Skeletal muscle cell (primary cell): ENCODE measurements at regions not wholly inside any gene's neighbourhood (a gene's known extent, or its start where the extent isn't known, plus 50 kb on each side); places are given as distances from the start of the nearest gene placed in this dataset.

Experiments used
- DNase-seq: peaks from one replicate; pipeline ENCODE4 v3.0.0-alpha.2; 2010; ENCODE audit warnings: low read depth
- H3K4me3 ChIP-seq: 2 replicates; pipeline ENCODE4 v1.5.1; 2011; ENCODE audit warnings: low read depth, mild to moderate bottlenecking, control low read depth, low read length, moderate library complexity

DNA sequence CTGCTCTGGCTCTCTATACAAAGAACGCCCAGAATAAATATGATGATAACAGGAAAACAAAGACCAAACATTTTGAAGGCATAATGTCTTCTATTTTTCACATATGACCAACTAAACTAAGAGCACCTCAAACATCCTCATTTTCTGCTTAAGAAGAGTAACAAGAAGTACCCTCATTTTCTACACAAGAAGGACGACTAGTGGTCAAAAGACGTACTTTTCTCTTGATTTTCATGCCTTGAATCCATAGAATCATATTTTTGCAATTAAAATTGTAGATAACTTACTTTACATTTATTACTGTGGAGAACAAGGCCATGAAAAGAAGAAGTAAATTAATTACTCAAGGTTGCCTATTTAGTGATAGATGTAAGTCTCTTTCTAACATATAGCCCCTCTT, 358.6 kb downstream of the DUSP6 start:
- DNase-seq = peak; percentile 39
- H3K4me3 ChIP-seq = no peak overlapping the region

DNA sequence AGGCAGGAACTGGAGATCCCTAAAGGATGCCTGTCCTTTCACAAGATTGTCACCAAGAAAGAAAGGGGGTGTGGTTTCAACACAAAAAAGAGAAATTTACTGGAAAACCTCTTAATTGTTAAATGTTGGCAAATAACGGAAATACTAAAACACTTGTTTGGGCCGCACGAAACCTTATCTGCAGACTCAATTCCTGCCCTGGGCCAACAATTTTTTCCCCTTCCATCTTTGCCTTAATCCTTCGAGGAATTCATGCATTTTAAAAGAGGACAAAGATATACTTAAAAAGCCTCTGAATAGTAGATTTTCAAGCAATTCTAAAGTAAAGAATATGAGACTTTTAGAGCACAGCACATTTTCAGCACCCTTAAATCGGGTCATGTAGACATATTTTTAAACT, 366.2 kb downstream of the DUSP6 start:
- no peak for DNase-seq
- H3K4me3 ChIP-seq = no peak overlapping the region

DNA sequence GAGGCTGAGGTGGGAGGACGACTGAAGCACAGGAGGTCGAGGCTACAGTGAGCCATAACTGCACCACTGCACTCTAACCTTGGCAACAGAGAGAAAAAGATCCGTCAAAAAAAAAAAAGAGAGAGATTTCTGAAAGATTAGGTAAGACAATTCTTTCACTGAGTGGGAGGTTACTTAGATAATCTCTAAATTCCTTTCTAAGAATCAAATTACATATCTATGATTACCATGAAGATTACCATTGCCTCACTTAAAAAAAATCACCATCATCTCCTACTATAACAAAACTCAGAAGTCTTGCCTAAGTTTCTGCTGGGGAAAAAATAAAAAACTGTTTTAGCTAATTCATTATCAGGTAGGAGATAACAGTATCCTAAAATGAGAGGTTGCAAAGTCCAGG, 366.7 kb downstream of the DUSP6 start:
- no peak for DNase-seq
- H3K4me3 ChIP-seq = no peak overlapping the region

DNA sequence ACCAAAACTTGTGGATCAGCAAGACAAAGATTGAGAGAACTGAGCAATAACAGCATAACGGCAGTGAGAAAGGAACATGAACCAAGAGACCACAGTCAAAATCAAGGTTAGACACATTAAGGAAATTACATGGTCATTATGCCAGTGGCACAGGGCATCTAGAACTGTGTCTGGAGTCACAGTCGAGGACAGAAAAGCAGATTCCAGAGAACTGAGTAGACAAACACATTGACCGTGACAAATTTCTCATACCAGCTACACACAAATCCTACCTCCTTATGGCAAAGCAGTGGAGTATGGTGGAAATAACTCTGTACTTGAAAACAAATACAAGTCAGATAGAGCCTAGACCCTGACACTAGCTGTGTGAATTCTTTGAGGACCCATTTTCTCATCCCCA, 367.3 kb downstream of the DUSP6 start:
- no peak overlapping the region for H3K4me3 ChIP-seq
- DNase-seq = no peak

DNA sequence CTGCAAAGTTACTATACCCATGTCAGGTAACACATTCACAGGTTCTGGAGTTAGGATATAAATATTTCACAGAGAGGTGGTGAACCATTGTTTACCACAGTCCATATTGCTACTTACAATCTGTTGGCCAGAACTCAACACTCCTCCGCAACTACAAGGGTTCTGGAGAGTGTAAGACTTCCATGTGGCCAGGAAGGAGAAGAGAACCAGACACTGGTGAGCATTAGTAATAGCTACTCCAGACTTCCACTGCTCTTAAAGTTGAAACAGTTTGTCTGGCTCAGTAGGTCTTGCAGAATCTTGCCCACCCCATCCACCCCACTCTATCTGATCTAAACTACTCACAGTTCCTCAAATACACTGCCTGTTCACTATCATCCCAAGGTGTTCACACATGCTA, 369.6 kb downstream of the DUSP6 start:
- no peak for DNase-seq
- H3K4me3 ChIP-seq = no peak overlapping the region

DNA sequence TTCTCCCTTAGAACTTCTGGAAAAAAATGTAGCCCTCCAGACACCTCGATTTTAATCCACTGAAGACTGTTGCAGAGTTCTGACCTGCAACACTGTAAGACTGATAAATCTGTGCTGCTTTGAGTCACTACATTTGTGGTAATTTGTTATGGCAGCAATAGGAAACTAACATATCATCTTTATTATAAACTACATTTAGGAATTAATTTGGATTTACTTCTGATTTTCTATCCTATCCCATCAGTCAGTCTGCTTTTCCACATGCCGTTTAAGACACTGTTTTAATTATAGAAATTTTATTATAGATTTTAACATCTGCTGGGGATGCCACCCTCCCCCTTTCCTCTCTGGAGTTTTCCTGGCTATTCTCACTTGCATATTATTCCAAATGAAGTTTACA, 375.2 kb downstream of the DUSP6 start:
- DNase-seq = no peak
- no peak overlapping the region for H3K4me3 ChIP-seq

DNA sequence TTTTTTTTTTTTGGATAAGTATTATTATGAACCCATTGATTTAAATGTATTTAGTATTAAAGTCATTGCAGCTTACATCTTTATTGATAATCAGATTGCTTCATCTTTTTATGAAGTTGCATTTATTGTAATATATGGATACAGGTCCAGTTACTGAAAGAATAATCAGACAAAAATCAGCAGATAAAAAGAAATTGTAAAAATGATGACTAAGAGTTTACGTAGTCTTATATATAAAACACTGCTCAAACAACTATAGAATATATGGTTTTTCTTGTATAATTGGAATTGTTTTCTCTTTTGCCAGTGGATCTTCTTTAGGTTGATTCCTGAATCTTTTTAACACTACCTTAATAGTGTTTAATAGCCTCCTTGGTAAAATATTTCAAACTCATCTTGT, 378.3 kb downstream of the DUSP6 start:
- H3K4me3 ChIP-seq = no peak overlapping the region
- no peak for DNase-seq

DNA sequence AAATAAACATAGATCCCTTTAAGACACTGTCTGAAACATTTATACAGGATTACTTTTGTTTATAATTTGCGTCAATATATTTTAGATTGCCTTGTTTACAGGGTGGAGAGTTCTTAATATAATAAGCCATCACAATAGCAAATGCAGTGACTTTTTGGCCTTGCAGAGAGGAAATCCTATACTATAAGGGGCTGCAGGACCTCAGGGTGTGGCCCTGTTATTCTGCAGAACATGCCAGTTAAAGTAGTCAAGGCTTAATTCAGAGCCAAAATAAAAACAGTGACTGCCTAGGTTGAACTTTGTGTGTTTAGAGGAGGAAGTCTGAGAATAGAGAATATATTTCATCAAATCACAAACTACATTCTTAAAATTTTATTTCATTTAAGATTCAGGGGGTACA, 381.6 kb downstream of the DUSP6 start:
- no peak for DNase-seq
- H3K4me3 ChIP-seq = no peak overlapping the region

DNA sequence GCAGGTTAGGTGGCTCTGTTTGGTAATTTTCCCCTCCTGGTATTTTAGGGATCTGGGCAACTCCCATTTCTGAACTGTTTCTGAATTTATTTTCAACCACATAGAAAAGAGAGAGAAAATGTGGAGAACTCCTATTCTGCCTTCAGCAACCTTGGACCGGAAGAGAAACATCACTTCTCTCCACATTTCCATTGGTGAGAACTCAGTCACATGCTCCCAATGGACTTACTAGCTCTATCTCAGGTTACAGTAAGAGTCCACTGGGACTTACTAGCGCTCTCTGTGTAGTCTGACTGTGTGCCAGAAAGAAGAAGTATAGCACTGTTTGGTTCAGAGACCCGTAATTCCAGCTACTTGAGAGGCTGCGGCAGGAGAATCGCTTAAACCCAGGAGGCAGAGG, 383.2 kb downstream of the DUSP6 start:
- H3K4me3 ChIP-seq = no peak overlapping the region
- no peak for DNase-seq

DNA sequence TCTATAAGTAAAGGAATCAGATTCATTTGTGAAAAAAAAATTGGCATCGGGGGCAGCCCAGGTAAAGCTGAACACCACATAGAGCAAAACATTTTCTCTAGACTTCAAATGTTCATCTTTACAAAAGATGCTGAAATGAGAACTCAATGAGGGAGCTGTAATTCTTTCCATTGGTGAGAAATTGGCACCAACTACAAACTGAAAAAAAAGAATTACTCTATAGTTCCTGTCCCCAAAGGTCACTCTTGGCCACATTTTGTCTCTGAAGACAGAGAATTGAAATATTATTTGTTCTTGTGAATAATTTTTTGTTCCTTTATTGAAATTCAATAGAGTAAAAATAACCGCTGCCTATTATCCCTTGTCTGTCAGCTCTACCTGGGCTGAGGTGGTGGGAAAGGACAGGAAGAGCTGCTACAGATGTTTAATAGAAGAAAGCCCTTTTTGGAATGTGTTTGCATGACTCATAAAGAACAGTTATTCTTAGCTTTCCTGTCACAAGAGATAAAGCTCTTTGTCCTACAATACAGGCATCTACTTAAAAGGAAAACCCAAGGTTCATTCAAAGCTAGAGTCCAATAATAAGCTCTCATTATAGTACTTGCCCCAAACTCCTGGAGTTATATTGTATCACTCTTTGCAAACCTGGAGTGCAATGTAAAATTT, 380.1 kb upstream of the KITLG start:
- no peak for DNase-seq
- H3K4me3 ChIP-seq = no peak overlapping the region

DNA sequence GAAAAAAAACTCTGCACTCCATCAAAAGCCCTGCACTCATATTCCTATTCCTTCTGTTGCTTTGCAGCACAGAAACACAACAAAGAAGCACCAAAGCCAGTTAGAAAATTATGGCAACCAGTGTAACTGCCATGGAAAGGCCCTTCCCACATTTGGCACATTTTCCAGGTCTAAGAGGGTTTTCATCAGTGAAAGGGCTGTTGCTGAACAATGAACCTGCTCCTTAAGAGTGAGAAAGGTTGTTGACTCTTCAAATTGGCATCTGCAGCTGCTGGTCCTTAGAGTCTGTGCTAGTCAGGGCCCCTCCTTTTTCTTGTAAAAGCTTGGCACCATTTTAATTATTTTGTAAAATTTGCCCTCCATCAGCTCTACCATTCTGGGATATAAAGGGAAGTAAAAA, 378.7 kb upstream of the KITLG start:
- no peak overlapping the region for H3K4me3 ChIP-seq
- no peak for DNase-seq

DNA sequence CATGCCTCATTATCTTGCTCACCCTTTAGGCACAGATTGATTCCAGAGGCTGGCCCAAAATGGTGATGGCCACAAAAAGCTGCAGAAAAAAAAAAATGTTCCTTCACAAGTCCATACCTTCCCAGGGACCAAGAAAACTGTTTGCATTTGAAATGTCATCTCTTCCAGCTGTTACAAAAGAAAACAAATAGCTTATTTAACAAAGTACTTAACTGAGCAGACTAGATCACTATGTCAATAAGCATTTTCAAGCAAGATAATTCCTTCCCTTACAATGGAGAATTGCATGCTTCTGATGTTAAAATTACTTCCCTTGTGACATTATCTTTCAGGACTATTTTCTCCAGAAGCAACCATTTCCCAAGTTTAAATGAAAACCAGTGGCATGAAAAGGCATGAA, 377.9 kb upstream of the KITLG start:
- DNase-seq = no peak
- no peak overlapping the region for H3K4me3 ChIP-seq

DNA sequence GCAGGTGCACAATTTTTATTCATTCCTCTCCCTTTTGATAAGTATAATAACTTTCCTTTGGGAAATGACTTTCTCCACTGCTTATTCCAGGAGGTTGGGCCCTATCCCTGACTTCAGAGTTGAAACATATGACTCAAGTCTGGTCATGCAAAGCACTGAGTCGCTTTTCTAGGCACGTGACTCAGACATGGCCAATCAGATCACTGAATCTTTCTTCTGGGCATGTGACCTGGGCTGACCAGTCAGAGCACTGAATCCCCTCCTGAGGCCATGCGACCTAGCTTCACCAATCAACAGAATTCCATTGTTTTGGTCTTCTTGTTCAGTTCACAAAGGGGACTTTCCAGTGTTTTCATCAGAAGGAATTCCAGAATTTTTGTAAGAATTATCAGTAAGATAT, 377.1 kb upstream of the KITLG start:
- no peak overlapping the region for H3K4me3 ChIP-seq
- no peak for DNase-seq

DNA sequence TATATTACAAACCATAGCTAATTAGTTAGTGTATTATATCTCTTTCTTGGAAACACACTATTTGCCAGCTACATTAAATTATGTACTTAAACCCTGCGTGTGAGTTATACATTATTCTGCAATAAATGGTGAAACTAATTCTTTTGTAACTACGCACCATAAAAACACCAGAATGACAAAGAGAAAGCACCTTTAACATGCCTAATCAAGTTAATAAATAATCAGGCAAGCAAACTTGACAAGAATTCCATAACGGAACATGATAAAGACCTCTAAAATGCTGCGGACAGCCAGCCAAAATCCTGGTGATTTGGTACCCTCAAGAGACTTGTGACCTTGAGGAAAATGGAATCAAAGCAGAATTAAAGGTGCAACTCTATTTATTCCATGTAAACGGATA, 375.3 kb upstream of the KITLG start:
- no peak for DNase-seq

DNA sequence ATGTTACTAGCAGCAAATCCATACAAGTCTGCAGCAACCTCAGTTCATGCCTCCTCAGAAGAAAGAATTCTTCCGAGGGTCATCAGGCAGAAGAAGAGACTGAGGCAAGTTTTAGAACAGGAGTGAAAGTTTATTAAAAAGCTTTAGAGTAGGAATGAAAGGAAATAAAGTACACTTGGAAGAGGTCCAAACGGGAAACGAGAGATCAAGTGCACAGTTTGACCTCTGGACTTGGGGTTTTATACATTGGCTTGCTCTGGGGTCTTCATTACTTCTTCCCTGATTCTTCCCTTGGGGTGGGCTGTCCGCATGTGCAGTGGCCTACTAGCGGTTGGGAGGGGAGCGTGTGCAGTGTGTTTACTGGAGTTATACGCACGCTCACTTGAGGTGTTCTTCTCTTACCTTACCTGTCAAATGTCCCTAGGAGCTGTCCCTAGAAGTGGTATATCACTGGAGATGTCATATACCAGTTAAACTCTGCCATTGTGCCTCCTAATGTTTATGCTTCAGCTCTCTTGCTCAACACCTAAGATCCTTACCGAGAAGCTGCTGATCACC, 372.8 kb upstream of the KITLG start:
- DNase-seq = no peak
- no peak overlapping the region for H3K4me3 ChIP-seq

More for the DNA sequence above, 375.3 kb upstream of the KITLG start:
- H3K4me3 ChIP-seq = no peak overlapping the region

DNA sequence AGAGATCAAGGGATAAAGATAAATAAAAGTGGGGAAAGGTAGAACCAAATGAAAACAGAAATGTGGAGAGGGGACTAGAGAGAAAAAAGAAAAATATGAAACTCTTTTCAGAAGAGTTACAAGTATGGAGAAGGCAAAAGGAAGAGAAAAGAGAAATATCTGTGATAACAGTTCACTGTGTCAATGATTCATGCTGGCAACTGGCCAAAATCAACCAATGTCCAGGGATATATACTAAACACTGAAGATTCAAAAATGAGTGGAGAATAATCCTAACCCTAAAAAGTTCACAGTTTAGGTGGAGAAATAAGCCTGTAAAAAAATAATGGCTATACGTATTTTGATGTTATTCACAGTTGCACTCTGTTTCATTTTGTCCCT, 372.3 kb upstream of the KITLG start:
- H3K4me3 ChIP-seq = no peak overlapping the region
- no peak for DNase-seq

DNA sequence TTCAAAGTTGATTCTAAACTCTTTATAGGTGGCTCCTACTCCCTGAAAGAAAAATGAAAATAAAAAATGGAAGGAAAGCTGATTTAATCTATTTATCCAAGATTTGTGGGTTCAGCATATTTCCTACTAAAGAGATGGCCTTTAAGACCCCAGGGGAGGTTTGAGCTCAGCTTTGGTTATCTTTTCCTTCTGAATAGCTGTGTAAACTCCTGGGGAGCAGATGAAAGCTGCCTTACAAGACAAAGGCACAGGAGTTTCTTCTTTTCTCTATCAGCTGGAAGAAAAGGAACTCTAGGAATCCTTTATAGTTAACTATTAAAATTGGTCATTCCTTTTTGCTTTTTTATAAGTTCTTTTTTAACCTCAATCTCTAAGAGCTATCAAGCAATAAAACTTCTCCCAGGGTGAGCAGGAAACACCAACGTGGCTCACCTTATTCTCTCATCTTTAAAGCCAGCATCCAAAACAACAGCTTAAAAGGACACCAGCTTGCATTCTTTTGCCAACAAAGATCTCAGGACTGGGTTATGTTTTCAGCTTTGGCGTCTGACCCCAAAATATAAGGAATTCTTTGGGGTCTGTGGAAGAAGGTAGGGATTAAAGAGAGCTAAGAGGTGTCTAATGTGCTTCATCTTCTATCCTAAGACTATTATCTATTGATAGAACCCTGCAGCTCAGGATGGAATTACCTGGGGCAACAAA, 371.7 kb upstream of the KITLG start:
- DNase-seq = no peak
- no peak overlapping the region for H3K4me3 ChIP-seq

DNA sequence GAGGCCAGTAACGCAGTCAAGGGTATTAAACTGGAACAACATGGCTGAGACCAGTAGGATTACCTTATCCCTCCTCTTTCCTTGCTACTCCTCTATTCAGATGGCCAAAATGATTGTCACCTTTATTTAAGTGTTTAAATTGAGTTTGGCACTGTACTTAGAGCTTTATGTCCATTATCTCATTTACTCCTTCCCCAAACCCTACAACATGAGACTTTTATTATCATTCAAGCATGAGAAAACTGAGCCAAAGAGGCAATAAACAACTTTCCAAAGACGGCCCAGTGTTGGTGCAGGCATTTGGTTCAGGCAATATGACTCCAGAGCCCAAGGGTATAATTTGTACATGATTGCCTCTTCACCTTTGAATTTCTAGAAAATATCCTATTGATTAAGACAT, 370.9 kb upstream of the KITLG start:
- H3K4me3 ChIP-seq = no peak overlapping the region
- no peak for DNase-seq

DNA sequence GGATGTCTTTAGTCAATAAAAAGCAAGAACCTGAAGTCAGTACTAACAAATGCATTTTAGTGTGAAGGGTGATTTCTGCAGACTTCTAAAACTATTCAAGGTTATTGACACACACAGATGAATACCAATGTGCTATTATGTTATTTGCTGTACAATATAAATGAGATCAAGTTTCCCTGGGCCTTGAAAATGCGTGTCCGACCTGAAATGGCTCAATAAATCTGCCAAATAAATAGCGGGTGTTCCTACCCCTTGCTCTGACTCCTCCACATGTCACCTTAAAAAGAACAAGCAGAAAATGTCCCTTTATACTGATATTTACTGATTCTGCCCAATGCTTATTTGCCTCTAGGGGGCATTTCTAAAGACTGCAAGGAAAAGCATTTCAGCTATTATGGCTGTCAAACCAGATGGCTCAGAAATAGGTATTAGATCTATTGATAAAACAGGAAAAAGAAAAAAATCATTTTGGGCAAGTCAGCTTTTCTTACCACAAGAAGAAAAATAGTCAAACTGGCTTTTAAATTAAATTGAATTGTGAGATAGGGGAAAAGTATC, 367.3 kb upstream of the KITLG start:
- DNase-seq = no peak
- no peak overlapping the region for H3K4me3 ChIP-seq

DNA sequence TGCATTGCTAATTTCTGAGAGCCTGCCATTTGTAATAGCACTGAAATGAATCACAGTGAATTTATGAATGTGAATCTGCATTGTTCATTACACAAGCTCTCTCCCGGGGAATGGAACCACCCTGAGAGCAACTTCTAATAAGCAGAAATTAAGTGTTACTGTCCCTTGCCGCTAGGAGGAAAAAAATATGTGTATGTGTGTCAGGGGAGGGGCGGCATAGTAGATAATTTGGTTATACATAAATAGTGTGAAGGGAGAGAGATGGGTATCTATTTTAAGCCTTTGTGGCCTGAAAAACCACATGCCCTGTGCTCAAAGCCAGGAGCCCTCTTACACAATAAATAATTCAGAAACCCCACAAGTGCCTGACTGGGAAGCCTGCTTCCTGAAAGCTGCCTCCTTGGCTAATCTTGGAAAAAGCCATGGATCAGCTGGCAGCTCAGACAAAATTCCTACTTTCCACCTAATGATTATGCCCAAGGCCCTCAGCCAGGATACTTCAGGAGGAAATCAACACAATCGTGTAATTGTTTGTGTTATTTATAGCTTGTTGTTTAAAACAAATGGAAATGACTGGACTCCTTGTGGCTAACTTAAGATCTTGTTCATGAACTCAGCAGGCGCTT, 366.2 kb upstream of the KITLG start:
- no peak overlapping the region for H3K4me3 ChIP-seq
- peak; percentile 52 for DNase-seq
